Endodermal cell (in vitro differentiated cells): ENCODE measurements at regions not wholly inside any gene's neighbourhood (a gene's known extent, or its start where the extent isn't known, plus 50 kb on each side); places are given as distances from the start of the nearest gene placed in this dataset.
A peak's percentile ranks its signal among the peaks of the same experiment; 100 is the strongest.

ENCODE experiments used
- DNase-seq: peaks from one replicate; pipeline ENCODE4 v3.0.0-alpha.2; 2017
- H3K27ac ChIP-seq: 2 replicates; pipeline ENCODE4 v1.5.1; 2013; ENCODE audit warnings: mild to moderate bottlenecking, low read depth, low read length, moderate library complexity
- H3K27me3 ChIP-seq: 2 replicates; pipeline ENCODE4 v1.6.1; 2013; ENCODE audit warnings: mild to moderate bottlenecking, low read length, moderate library complexity; ENCODE audit not compliant: insufficient read depth, control insufficient read depth, poor library complexity, severe bottlenecking
- H3K36me3 ChIP-seq: 2 replicates; pipeline ENCODE4 v1.7.0; 2013; ENCODE audit warnings: mild to moderate bottlenecking, low read length, moderate library complexity; ENCODE audit not compliant: control insufficient read depth, insufficient read depth
- H3K4me1 ChIP-seq: one replicate; pipeline ENCODE4 v1.7.0; 2013; ENCODE audit warnings: low read length; ENCODE audit not compliant: control insufficient read depth, insufficient read depth
- H3K4me3 ChIP-seq: 2 replicates; pipeline ENCODE4 v1.5.1; 2013; ENCODE audit warnings: mild to moderate bottlenecking, low read length, moderate library complexity
- H3K9ac ChIP-seq: 2 replicates; pipeline ENCODE4 v1.6.1; 2013; ENCODE audit warnings: mild to moderate bottlenecking, low read length, moderate library complexity; ENCODE audit not compliant: poor library complexity, severe bottlenecking; ENCODE audit errors: extremely low read depth
- H3K9me3 ChIP-seq: 2 replicates; pipeline ENCODE4 v1.6.1; 2013; ENCODE audit warnings: mild to moderate bottlenecking, low read length, moderate library complexity; ENCODE audit not compliant: control insufficient read depth
- H3K27ac Mint-ChIP-seq: 2 replicates; pipeline ENCODE4 v1.8.0; 2020; ENCODE audit warnings: mixed read lengths
- H3K27me3 Mint-ChIP-seq: 2 replicates; pipeline ENCODE4 v1.8.0; 2021; ENCODE audit warnings: mild to moderate bottlenecking, mixed read lengths; ENCODE audit not compliant: insufficient read depth
- H3K36me3 Mint-ChIP-seq: 2 replicates; pipeline ENCODE4 v1.8.0; 2020; ENCODE audit warnings: low read depth, mixed read lengths
- H3K4me1 Mint-ChIP-seq: 2 replicates; pipeline ENCODE4 v1.8.0; 2020; ENCODE audit warnings: mixed read lengths
- H3K4me3 Mint-ChIP-seq: 2 replicates; pipeline ENCODE4 v1.8.0; 2020; ENCODE audit warnings: mild to moderate bottlenecking, moderate library complexity, mixed read lengths
- H3K9me3 Mint-ChIP-seq: 2 replicates; pipeline ENCODE4 v1.8.0; 2020; ENCODE audit warnings: mild to moderate bottlenecking, mixed read lengths
- WGBS, 2 experiments: methylation state at CpG; one replicate each; pipeline versions ENCODE4 v1.1.5 to v1.1.7; 2013; ENCODE audit warnings: missing lambda C conversion rate in 2 of 2, mixed read lengths in 1 of 2; ENCODE audit not compliant: insufficient coverage in 1 of 2, insufficient read length in 1 of 2; 5-methylcytosine and 5-hydroxymethylcytosine counted together
- TF ChIP-seq, protein P1 (sequence below): fragments of 200-600 bp; sonication (generic); conservative IDR thresholded peaks from 2 replicates; pipeline ENCODE4 v1.5.0; 2021; ENCODE audit warnings: antibody characterized with exemption, mild to moderate bottlenecking

DNA sequence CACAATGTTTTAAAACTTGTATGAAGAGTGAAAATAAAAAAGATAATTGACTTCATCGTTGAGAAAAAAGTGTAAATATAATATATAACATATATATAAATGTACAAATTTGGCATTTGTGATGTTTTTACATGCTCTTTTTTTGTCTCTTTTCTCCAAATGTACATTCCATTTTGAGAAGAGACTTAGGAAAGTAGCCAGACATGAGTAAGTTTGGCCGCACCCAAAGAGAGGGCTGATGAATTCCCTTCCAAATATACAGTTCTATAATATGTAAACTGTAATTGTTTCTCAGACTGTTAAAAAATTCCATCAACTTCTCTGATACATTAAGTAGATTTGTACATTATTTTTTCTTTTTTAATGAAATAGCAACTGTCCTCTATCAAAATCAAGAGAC lies 193.2 kb upstream of the MAP3K1 start:
- H3K9me3 ChIP-seq: peaks cover 45% of the 10 kb centered on the region
- no peak overlapping the region for H3K27ac ChIP-seq
- DNase-seq: no peak
- Mint-ChIP-seq H3K27ac (no peak overlapping the region), H3K4me3 (no peak overlapping the region), H3K4me1 (no peaks in the 10 kb centered on the region), H3K36me3 (peaks cover 5% of the 10 kb centered on the region), H3K9me3 (peaks cover 40% of the 10 kb centered on the region), H3K27me3 (no peaks in the 10 kb centered on the region)
- H3K4me1 ChIP-seq: no peaks in the 10 kb centered on the region
- 100% methylated on average over 1 of the region's 2 CpGs; no CpG with 5 or more reads in 1 of the 2 experiments for WGBS, 2 experiments
- no peak overlapping the region for H3K4me3 ChIP-seq
- H3K9ac ChIP-seq: no peak overlapping the region
- H3K36me3 ChIP-seq: no peaks in the 10 kb centered on the region
- TF ChIP-seq, protein P1, sequence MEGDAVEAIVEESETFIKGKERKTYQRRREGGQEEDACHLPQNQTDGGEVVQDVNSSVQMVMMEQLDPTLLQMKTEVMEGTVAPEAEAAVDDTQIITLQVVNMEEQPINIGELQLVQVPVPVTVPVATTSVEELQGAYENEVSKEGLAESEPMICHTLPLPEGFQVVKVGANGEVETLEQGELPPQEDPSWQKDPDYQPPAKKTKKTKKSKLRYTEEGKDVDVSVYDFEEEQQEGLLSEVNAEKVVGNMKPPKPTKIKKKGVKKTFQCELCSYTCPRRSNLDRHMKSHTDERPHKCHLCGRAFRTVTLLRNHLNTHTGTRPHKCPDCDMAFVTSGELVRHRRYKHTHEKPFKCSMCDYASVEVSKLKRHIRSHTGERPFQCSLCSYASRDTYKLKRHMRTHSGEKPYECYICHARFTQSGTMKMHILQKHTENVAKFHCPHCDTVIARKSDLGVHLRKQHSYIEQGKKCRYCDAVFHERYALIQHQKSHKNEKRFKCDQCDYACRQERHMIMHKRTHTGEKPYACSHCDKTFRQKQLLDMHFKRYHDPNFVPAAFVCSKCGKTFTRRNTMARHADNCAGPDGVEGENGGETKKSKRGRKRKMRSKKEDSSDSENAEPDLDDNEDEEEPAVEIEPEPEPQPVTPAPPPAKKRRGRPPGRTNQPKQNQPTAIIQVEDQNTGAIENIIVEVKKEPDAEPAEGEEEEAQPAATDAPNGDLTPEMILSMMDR: no peak
- no peaks in the 10 kb centered on the region for H3K27me3 ChIP-seq

DNA sequence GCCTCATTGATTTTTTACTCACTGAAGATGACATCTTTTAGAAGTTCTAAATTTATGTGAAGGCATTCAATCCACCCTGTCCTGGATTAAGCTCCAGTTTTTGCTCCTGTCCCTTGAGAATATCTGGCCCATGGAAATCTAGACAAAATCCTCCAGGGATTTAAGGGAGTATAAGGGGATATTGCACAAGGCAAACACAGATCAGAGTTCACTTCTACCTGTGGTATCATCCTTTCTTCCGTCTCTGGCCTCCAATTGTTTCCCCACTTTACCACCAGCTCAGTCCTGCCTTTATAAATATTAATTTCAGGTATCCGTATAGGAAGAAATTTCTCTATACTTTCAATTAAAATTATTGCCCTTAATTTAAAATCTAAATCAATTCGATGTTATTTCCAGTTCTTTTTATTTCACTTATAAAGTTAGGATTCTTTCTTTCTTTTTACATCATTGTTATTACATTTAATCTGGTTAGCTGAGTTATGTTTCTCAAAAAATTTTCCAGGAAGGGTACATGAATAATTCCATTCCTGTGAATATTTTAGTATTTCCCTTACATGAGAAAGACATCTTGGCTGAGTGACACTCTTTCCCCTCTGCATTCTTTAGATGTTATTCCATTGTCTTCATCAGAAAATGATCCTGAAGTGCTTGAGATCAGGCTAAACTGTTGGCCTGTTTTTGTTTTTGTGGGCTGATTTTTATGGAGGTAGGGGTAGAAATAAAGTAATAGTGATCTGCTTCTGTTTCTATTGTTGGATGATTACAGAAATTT lies 194.3 kb upstream of the MAP3K1 start:
- Mint-ChIP-seq H3K4me3 (no peak overlapping the region), H3K4me1 (peaks cover 9% of the 10 kb centered on the region), H3K36me3 (peaks cover 2% of the 10 kb centered on the region), H3K27ac (no peak overlapping the region), H3K9me3 (peaks cover 31% of the 10 kb centered on the region), H3K27me3 (no peaks in the 10 kb centered on the region)
- Histone ChIP-seq H3K4me3 (no peak overlapping the region), H3K9ac (no peak overlapping the region), H3K4me1 (no peaks in the 10 kb centered on the region), H3K27ac (no peak overlapping the region), H3K36me3 (no peaks in the 10 kb centered on the region), H3K27me3 (no peaks in the 10 kb centered on the region), H3K9me3 (peaks cover 37% of the 10 kb centered on the region)
- DNase-seq: no peak
- TF ChIP-seq, protein P1: no peak
- 91% methylated on average over 3 of the region's 3 CpGs; no CpG with 5 or more reads in 1 of the 2 experiments for WGBS, 2 experiments

DNA sequence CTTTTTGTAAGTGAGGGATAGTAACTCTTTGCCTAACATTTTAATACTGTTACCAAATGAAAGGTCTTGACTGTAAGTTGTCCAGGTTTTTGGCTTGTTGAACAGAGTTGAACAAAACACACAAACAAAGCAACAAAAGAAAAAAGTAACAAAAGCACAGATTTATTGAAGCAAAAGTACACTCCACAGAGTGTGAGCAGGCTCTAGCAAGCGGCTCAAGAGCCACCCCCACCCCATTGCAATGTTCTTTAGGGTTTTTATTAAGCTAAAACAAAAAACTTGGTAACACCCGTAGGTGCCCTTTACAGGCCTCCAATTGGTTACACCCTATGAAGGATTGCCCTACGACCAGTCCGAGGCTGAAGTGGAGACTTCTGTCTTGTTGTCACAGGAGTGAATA lies 197.4 kb upstream of the MAP3K1 start:
- Histone ChIP-seq H3K4me3 (peak overlapping the region; percentile 11), H3K9me3 (peaks cover 37% of the 10 kb centered on the region), H3K9ac (no peak overlapping the region), H3K4me1 (peaks cover 19% of the 10 kb centered on the region), H3K27ac (no peak overlapping the region), H3K36me3 (no peaks in the 10 kb centered on the region), H3K27me3 (no peaks in the 10 kb centered on the region)
- no peak for DNase-seq
- Mint-ChIP-seq H3K27ac (no peak overlapping the region), H3K36me3 (peaks cover 2% of the 10 kb centered on the region), H3K4me3 (no peak overlapping the region), H3K27me3 (no peaks in the 10 kb centered on the region), H3K4me1 (peaks cover 31% of the 10 kb centered on the region), H3K9me3 (peaks cover 29% of the 10 kb centered on the region)
- TF ChIP-seq, protein P1: no peak
- 85 to 92% methylated on average over 2 to 4 of the region's 4 CpGs for WGBS, 2 experiments
